HepG2 (cell line): ENCODE measurements at regions not wholly inside any gene's neighbourhood (a gene's known extent, or its start where the extent isn't known, plus 50 kb on each side); places are given as distances from the start of the nearest gene placed in this dataset.
A peak's percentile ranks its signal among the peaks of the same experiment; 100 is the strongest.

Source experiments
- ATAC-seq: fragments of 200-7000 bp; cut with Tn5 transposase; 3 replicates; pipeline ENCODE4 v1.9.1; 2020; ENCODE audit warnings: mild to moderate bottlenecking, moderate library complexity
- BruUV-seq: library from RNA; stranded (reverse); fragments of 400-500 nt; replicated peaks from 2 replicates; lab custom pipeline; 2021; lab: Mats Ljungman, UMichigan
- CTCF ChIA-PET: fragments of 300-600 bp; formaldehyde crosslinking; extraction: SDS; loops from one replicate; lab custom pipeline; 2021; ENCODE audit warnings: low total read pairs, inconsistent platforms, low intra/inter-chr PET ratio; lab: Yijun Ruan, JAX
- POLR2A ChIA-PET: fragments of 350-600 bp; sonication (Branson Sonifier 250); formaldehyde crosslinking; loops from one replicate; lab custom pipeline; 2020; ENCODE audit warnings: antibody characterized with exemption, inconsistent platforms; lab: Yijun Ruan, JAX
- DNase-seq: peaks from one replicate; pipeline ENCODE4 v3.0.0-alpha.2; 2015; ENCODE audit warnings: low spot score
- FAIRE-seq: peaks from 3 replicates; lab custom pipeline; 2011; peaks lifted over from hg19 to GRCh38; lab: Jason Lieb, UNC
- H2AFZ ChIP-seq: one replicate; pipeline ENCODE4 v1.6.1; 2011; ENCODE audit warnings: low read length, inconsistent platforms
- H3K27ac ChIP-seq: fragments of 300-600 bp; 3 replicates; pipeline ENCODE4 v1.8.0; 2011; ENCODE audit warnings: mixed run types, mild to moderate bottlenecking, mixed read lengths, low read length, inconsistent platforms; ENCODE audit not compliant: insufficient read depth; ENCODE audit errors: extremely low read length
- H3K27me3 ChIP-seq, 2 experiments: fragments of 200-600 bp in 1 of 2; 2 replicates in 1 of 2; 3 replicates in 1 of 2; pipeline versions ENCODE4 v1.6.0 to v1.8.0; 2011; ENCODE audit warnings: low read length in 2 of 2, mild to moderate bottlenecking in 2 of 2, moderate library complexity in 2 of 2, inconsistent platforms in 1 of 2; ENCODE audit not compliant: insufficient read depth in 2 of 2, control insufficient read depth in 1 of 2
- H3K36me3 ChIP-seq, 2 experiments: fragments of 200-600 bp in 1 of 2; replicated peaks in 1 of 2; 2 replicates in 1 of 2; 3 replicates in 1 of 2; pipeline versions ENCODE4 v1.5.1 to v1.8.0; 2011; ENCODE audit warnings: low read length in 2 of 2, inconsistent platforms in 1 of 2; ENCODE audit not compliant: insufficient read depth in 2 of 2, control insufficient read depth in 1 of 2
- H3K4me1 ChIP-seq: 2 replicates; pipeline ENCODE4 v1.5.1; 2012; ENCODE audit warnings: low read length, inconsistent platforms; ENCODE audit not compliant: insufficient read depth
- H3K4me2 ChIP-seq: 2 replicates; pipeline ENCODE4 v1.6.0; 2011; ENCODE audit warnings: low read depth, low read length, inconsistent platforms
- H3K4me3 ChIP-seq, 3 experiments: fragments of 200-600 bp in 1 of 3; sonication (generic), shearing (Covaris generic) in 1 of 3; replicated peaks in 1 of 3; 2 replicates each; pipeline ENCODE4 v1.5.1; 2011 to 2016; ENCODE audit warnings: low read length in 3 of 3, inconsistent platforms in 2 of 3, low read depth in 2 of 3, mild to moderate bottlenecking in 2 of 3, control low read depth in 1 of 3, mixed read lengths in 1 of 3; ENCODE audit not compliant: insufficient read depth in 1 of 3
- H3K79me2 ChIP-seq: one replicate; pipeline ENCODE4 v1.6.1; 2011; ENCODE audit warnings: low read length, inconsistent platforms; ENCODE audit not compliant: insufficient read depth
- H3K9ac ChIP-seq: 2 replicates; pipeline ENCODE4 v1.6.0; 2011; ENCODE audit warnings: mild to moderate bottlenecking, low read depth, low read length, inconsistent platforms; ENCODE audit not compliant: insufficient read depth
- H3K9me3 ChIP-seq: 2 replicates; pipeline ENCODE4 v1.5.1; 2012; ENCODE audit warnings: mild to moderate bottlenecking, low read length
- H4K20me1 ChIP-seq: 2 replicates; pipeline ENCODE4 v1.6.0; 2011; ENCODE audit warnings: inconsistent platforms, mild to moderate bottlenecking, low read length, moderate library complexity; ENCODE audit not compliant: insufficient read depth
- ATF7 ChIP-seq, 2 experiments: fragments of 450-650 bp in 1 of 2; sonication (generic) in 1 of 2; formaldehyde crosslinking in 1 of 2; IDR thresholded peaks; 2 replicates each; pipeline versions ENCODE4 v1.4.0 to v1.6.1; 2016 to 2020; ENCODE audit warnings: antibody characterized with exemption in 1 of 2, mild to moderate bottlenecking in 1 of 2, missing genetic modification reagents in 1 of 2
- CREB1 ChIP-seq, 2 experiments: fragments of 450-650 bp in 1 of 2; IDR thresholded peaks; 2 replicates each; pipeline ENCODE4 v1.6.1; 2016 to 2017; ENCODE audit warnings: control low read depth in 1 of 2, mild to moderate bottlenecking in 1 of 2, missing compliant biosample characterization in 1 of 2, missing genetic modification characterization in 1 of 2
- NFIC ChIP-seq: IDR thresholded peaks from 2 replicates; pipeline ENCODE4 v1.6.1; 2012; ENCODE audit warnings: mild to moderate bottlenecking, low read length, inconsistent platforms
- SNAPC4 ChIP-seq: sonication (generic); formaldehyde crosslinking; IDR thresholded peaks from 2 replicates; pipeline ENCODE4 v1.4.0; 2020; ENCODE audit warnings: mild to moderate bottlenecking, missing genetic modification reagents
- SUZ12 ChIP-seq: fragments of 150-350 bp; IDR thresholded peaks from 2 replicates; pipeline ENCODE4 v1.6.1; 2014; ENCODE audit warnings: low read depth, low read length
- ZNF496 ChIP-seq: sonication (generic); formaldehyde crosslinking; IDR thresholded peaks from 2 replicates; pipeline ENCODE4 v1.8.1; 2023; ENCODE audit warnings: mild to moderate bottlenecking, moderate library complexity, missing genetic modification reagents; ENCODE audit not compliant: insufficient replicate concordance
- WGBS: methylation state at CpG from one replicate; pipeline ENCODE4 v1.1.6; 2017; ENCODE audit warnings: low lambda C conversion rate; 5-methylcytosine and 5-hydroxymethylcytosine counted together
- in situ Hi-C: cut with HindIII; loops from 2 replicates; pipeline ENCODE4 v1.10.0; 2017; ENCODE audit warnings: low pct_unique_long_range_greater_than_20kb; ENCODE audit not compliant: extremely low pct_ligation_motif_present
- intact Hi-C: fragments of 100-400 bp; cut with micrococcal nuclease; formaldehyde crosslinking; loops from one replicate; pipeline ENCODE4 v1.10.0; 2022; ENCODE audit not compliant: unreplicated experiment

GRCh38 chr4:151851354-151851753 is 90.5 kb upstream of the GATB start:
- Histone ChIP-seq H4K20me1 (no peaks in the 10 kb centered on the region), H3K9ac (no peak overlapping the region), H3K36me3 (no peaks in the 10 kb centered on the region), H3K27me3 (peaks cover 0 to 3% of the 10 kb centered on the region in 2 experiments; a peak in 2 of 5 replicates), H3K4me3 (no peak overlapping the region), H3K27ac (no peak overlapping the region), H3K79me2 (no peaks in the 10 kb centered on the region), H2AFZ (no peak overlapping the region), H3K9me3 (no peaks in the 10 kb centered on the region), H3K4me1 (no peaks in the 10 kb centered on the region), H3K4me2 (no peak overlapping the region)
- intact Hi-C loops, result no loop called here
- 0% methylated on average over 2 of the region's 2 CpGs for WGBS
- ChIA-PET POLR2A (no interaction called here), CTCF (no interaction called here)
- FAIRE-seq, result no peak
- no peak for DNase-seq
- TF ChIP-seq SNAPC4, result no peak
- no peak for TF ChIP-seq NFIC
- TF ChIP-seq CREB1 (IDR thresholded peaks at IDR 0.05), result peak; percentile 65
- TF ChIP-seq CREB1 (CRISPR knock-in tag; IDR thresholded peaks at IDR 0.05), result no peak
- TF ChIP-seq SUZ12, result no peak
- peak; percentile 88 for TF ChIP-seq ATF7 (IDR thresholded peaks at IDR 0.05)
- no peak for TF ChIP-seq ATF7 (CRISPR knock-in tag; IDR thresholded peaks at IDR 0.05)
- TF ChIP-seq ZNF496 (CRISPR knock-in tag), result no peak
- in situ Hi-C loops, result no loop called here
- no TSS peak for BruUV-seq
- no peak for ATAC-seq
